ENCODE measurements at regions not wholly inside any gene's neighbourhood (a gene's known extent, or its start where the extent isn't known, plus 50 kb on each side); places are given as distances from the start of the nearest gene placed in this dataset.

DNA sequence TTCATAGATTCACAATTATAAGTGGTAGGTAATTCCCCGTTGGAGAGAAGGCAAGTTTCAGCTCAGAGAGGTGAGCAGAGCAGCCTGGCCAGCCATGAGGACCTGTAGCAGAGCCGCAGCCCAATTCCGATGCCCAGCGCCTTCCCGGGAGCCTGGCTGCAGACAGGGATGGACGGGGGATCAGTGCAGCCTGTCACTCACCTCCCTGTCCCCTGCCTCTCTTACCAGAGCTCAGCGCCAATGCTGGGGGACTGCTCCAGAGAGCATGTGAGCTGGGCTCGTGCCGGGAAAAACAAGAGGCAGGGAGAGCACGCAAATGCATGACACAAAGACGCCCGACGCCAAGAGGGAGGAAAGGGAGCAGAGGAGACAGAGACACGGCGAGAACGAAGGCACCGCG is 231.9 kb downstream of the BCL11B start:
- no peak overlapping the region for H4K91ac ChIP-seq (ENCODE audit: insufficient read depth, low read depth, low read length)
- ATAC-seq (ENCODE audit: low read depth): no peak
- no CpG with 5 or more reads among the region's 18 CpGs for WGBS, 2 experiments (ENCODE audit: extremely low coverage in 2 of 2, insufficient read length in 1 of 2)
- no peak overlapping the region for H3K14ac ChIP-seq (replicated peaks; ENCODE audit: low read depth, low read length)
- no peak overlapping the region for H3K4me2 ChIP-seq (ENCODE audit: low read depth, low read length)
- POLR2A ChIA-PET (ENCODE audit: unreplicated experiment): no interaction called here
- H3K4me1 ChIP-seq (ENCODE audit: control insufficient read depth, insufficient read depth, low read length): no peaks in the 10 kb centered on the region
- H2AFZ ChIP-seq (replicated peaks; ENCODE audit: low read length, poor library complexity): no peak overlapping the region
- peaks cover 38% of the 10 kb centered on the region for H3K9me3 ChIP-seq (ENCODE audit: control insufficient read depth, insufficient read depth, low read length)
- H3K56ac ChIP-seq (ENCODE audit: extremely low read depth, insufficient read depth, low read length): no peak overlapping the region
- no peak overlapping the region for H4K8ac ChIP-seq (ENCODE audit: low read depth in 2 of 2, low read length in 2 of 2)
- no peaks in the 10 kb centered on the region for H3K27me3 ChIP-seq (ENCODE audit: control insufficient read depth, insufficient read depth, low read length)
- dilution Hi-C loops (cut with HindIII; ENCODE audit: low sequenced_read_pairs, unreplicated experiment) (no loop called here), in situ Hi-C loops (cut with MboI; ENCODE audit: low sequenced_read_pairs) (no loop called here), intact Hi-C loops (cut with micrococcal nuclease) (no loop called here)
- no TSS peak for BruUV-seq (replicated peaks)
- no peak overlapping the region for H2BK15ac ChIP-seq (ENCODE audit: low read depth, low read length)
- H2BK5ac ChIP-seq (ENCODE audit: low read depth, low read length, poor library complexity, severe bottlenecking): no peak overlapping the region
- CTCF ChIA-PET: no interaction called here
- H4K20me1 ChIP-seq (ENCODE audit: insufficient read depth, low read length): no peaks in the 10 kb centered on the region
- H3K9me1 ChIP-seq (ENCODE audit: insufficient read depth, low read length): no peaks in the 10 kb centered on the region
- no peak overlapping the region for H4K5ac ChIP-seq (ENCODE audit: low read depth, low read length)
- H3K23ac ChIP-seq (ENCODE audit: low read depth, low read length): no peak overlapping the region
- H2BK120ac ChIP-seq (ENCODE audit: low read depth, low read length): no peak overlapping the region
- TF ChIP-seq MAFK (IDR thresholded peaks at IDR 0.05; ENCODE audit: low read depth, low read length) (no peak), POLR2A (IDR thresholded peaks at IDR 0.05; ENCODE audit: low read depth, low read length) (no peak), FOS (IDR thresholded peaks at IDR 0.05; ENCODE audit: low read depth, low read length) (no peak), BHLHE40 (IDR thresholded peaks at IDR 0.05; ENCODE audit: low read depth, low read length) (no peak), SMC3 (IDR thresholded peaks at IDR 0.05; ENCODE audit: low read depth, low read length) (no peak), MAZ (IDR thresholded peaks at IDR 0.05; ENCODE audit: borderline replicate concordance, low read depth, low read length) (no peak), CEBPB (IDR thresholded peaks at IDR 0.05; ENCODE audit: low read depth, low read length) (no peak), RCOR1 (IDR thresholded peaks at IDR 0.05; ENCODE audit: insufficient replicate concordance, low read length) (no peak), MXI1 (IDR thresholded peaks at IDR 0.05; ENCODE audit: borderline replicate concordance, low read depth, low read length) (no peak), RFX5 (IDR thresholded peaks at IDR 0.05; ENCODE audit: low read depth, low read length) (no peak), NFE2L2 (IDR thresholded peaks at IDR 0.05; ENCODE audit: low read depth, low read length) (no peak), CHD1 (IDR thresholded peaks at IDR 0.05; ENCODE audit: low read depth, low read length) (no peak), RAD21 (IDR thresholded peaks at IDR 0.05; ENCODE audit: low read length) (no peak)
- TF ChIP-seq, protein P1, sequence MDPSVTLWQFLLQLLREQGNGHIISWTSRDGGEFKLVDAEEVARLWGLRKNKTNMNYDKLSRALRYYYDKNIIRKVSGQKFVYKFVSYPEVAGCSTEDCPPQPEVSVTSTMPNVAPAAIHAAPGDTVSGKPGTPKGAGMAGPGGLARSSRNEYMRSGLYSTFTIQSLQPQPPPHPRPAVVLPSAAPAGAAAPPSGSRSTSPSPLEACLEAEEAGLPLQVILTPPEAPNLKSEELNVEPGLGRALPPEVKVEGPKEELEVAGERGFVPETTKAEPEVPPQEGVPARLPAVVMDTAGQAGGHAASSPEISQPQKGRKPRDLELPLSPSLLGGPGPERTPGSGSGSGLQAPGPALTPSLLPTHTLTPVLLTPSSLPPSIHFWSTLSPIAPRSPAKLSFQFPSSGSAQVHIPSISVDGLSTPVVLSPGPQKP (IDR thresholded peaks at IDR 0.05; ENCODE audit: borderline replicate concordance, low read depth, low read length): no peak
- TF ChIP-seq, protein P2, sequence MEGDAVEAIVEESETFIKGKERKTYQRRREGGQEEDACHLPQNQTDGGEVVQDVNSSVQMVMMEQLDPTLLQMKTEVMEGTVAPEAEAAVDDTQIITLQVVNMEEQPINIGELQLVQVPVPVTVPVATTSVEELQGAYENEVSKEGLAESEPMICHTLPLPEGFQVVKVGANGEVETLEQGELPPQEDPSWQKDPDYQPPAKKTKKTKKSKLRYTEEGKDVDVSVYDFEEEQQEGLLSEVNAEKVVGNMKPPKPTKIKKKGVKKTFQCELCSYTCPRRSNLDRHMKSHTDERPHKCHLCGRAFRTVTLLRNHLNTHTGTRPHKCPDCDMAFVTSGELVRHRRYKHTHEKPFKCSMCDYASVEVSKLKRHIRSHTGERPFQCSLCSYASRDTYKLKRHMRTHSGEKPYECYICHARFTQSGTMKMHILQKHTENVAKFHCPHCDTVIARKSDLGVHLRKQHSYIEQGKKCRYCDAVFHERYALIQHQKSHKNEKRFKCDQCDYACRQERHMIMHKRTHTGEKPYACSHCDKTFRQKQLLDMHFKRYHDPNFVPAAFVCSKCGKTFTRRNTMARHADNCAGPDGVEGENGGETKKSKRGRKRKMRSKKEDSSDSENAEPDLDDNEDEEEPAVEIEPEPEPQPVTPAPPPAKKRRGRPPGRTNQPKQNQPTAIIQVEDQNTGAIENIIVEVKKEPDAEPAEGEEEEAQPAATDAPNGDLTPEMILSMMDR (conservative IDR thresholded peaks at IDR 0.05; ENCODE audit: low read depth, low read length): no peak
- H3K4ac ChIP-seq (ENCODE audit: low read depth, low read length): no peak overlapping the region
- no peak overlapping the region for H3K18ac ChIP-seq (ENCODE audit: low read depth, low read length)
- DNase-seq: no peak
- no peak overlapping the region for H3K9ac ChIP-seq (ENCODE audit: low read depth, low read length)
- H3K4me3 ChIP-seq (ENCODE audit: insufficient read depth, low read depth, low read length): no peak overlapping the region
- H3K36me3 ChIP-seq (ENCODE audit: control insufficient read depth, insufficient read depth, low read length): no peaks in the 10 kb centered on the region
- H2AK9ac ChIP-seq (replicated peaks; ENCODE audit: low read depth, low read length, poor library complexity): no peak overlapping the region
- H3K79me1 ChIP-seq (ENCODE audit: low read depth in 1 of 2, low read length in 2 of 2): no peaks in the 10 kb centered on the region
- no peak overlapping the region for H2BK20ac ChIP-seq (ENCODE audit: low read depth, low read length)
- no peak overlapping the region for H3K27ac ChIP-seq (ENCODE audit: insufficient read depth, low read length)
- no peak overlapping the region for H2AK5ac ChIP-seq (ENCODE audit: low read depth, low read length)

Data from IMR-90 (cell line).